ENCODE measurements at regions not wholly inside any gene's neighbourhood (a gene's known extent, or its start where the extent isn't known, plus 50 kb on each side); places are given as distances from the start of the nearest gene placed in this dataset.

DNA sequence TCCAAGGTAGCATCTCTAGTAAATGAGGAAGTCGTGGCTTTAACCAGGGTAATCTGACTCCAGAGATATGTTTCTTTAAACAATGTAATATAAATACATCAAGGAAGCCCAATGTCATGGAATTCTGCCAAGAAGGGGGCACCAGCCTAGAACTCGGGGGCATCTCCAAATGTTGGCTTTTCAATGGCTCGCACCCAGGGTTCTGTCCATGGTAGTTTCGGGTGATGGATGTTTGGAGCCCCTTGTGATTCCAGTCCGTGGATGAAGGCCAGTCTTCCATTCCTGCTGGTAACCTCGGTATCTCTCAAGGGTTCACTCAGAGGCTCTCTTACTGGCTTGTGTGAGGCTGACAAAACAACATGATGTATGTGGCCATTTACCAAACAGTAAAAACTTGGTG lies 91.7 kb upstream of the SPHKAP start:
- H3K9me3 Mint-ChIP-seq: peaks cover 0 to 6% (median 4%) of the 10 kb centered on the region in 7 donors
- Histone ChIP-seq H3K4me3 (replicated peaks in 1 of 3; ENCODE audit: low read depth in 2 of 3, low read length in 3 of 3) (no peak overlapping the region), H3K36me3 (replicated peaks in 1 of 2; ENCODE audit: control insufficient read depth in 1 of 2, insufficient read depth in 2 of 2, low read length in 2 of 2) (no peaks in the 10 kb centered on the region), H4K20me1 (ENCODE audit: insufficient read depth, low read length) (no peaks in the 10 kb centered on the region), H3K9ac (ENCODE audit: insufficient read depth, low read length, poor library complexity, severe bottlenecking) (no peak overlapping the region), H3K4me1 (ENCODE audit: control insufficient read depth in 1 of 2, insufficient read depth in 2 of 2, low read length in 2 of 2) (no peaks in the 10 kb centered on the region), H2AFZ (ENCODE audit: insufficient read depth, low read depth, low read length, poor library complexity, severe bottlenecking) (no peak overlapping the region), H3K9me3 (replicated peaks in 1 of 2; ENCODE audit: control insufficient read depth in 1 of 2, insufficient read depth in 1 of 2, low read length in 2 of 2) (peaks cover 10 to 12% of the 10 kb centered on the region in 2 donors), H3K4me2 (replicated peaks; ENCODE audit: extremely low read depth, low read length, poor library complexity, severe bottlenecking) (no peak overlapping the region), H3K27ac (ENCODE audit: low read depth in 1 of 2, low read length in 2 of 2) (no peak overlapping the region), H3K27me3 (ENCODE audit: control insufficient read depth in 2 of 2, insufficient read depth in 2 of 2, low read length in 2 of 2) (no peaks in the 10 kb centered on the region), H3K79me2 (ENCODE audit: insufficient read depth, low read length) (no peaks in the 10 kb centered on the region)
- no peaks in the 10 kb centered on the region for H3K27me3 Mint-ChIP-seq (ENCODE audit: low read depth in 3 of 3)
- H3K4me3 Mint-ChIP-seq: no peak overlapping the region
- H3K27ac Mint-ChIP-seq: no peak overlapping the region
- intact Hi-C loops (cut with micrococcal nuclease): no loop called here
- no peak for DNase-seq
- 81% methylated on average over 4 of the region's 6 CpGs for WGBS (ENCODE audit: insufficient coverage)
- TF ChIP-seq, protein P1, sequence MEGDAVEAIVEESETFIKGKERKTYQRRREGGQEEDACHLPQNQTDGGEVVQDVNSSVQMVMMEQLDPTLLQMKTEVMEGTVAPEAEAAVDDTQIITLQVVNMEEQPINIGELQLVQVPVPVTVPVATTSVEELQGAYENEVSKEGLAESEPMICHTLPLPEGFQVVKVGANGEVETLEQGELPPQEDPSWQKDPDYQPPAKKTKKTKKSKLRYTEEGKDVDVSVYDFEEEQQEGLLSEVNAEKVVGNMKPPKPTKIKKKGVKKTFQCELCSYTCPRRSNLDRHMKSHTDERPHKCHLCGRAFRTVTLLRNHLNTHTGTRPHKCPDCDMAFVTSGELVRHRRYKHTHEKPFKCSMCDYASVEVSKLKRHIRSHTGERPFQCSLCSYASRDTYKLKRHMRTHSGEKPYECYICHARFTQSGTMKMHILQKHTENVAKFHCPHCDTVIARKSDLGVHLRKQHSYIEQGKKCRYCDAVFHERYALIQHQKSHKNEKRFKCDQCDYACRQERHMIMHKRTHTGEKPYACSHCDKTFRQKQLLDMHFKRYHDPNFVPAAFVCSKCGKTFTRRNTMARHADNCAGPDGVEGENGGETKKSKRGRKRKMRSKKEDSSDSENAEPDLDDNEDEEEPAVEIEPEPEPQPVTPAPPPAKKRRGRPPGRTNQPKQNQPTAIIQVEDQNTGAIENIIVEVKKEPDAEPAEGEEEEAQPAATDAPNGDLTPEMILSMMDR (IDR thresholded peaks at IDR 0.05): no peak
- no peaks in the 10 kb centered on the region for H3K36me3 Mint-ChIP-seq
- H3K4me1 Mint-ChIP-seq: no peaks in the 10 kb centered on the region

DNA sequence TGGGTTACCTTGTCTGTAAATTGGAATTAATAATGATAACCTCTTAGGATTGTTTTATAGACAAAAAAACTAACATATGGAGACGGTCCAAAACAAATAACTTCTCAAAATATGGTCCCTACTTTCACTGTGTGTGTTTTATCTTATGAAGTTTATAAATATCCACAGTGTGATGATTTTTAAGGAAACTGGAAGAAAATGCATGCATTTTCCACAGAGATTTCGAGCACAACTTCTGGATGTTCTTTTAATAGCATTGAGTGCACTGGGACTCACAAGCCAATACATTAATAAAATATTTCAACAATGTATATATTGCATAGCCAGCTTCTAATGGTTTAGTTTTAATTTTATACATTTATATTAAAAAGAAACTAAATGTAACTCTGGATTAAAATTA lies 87.9 kb upstream of the SPHKAP start:
- Histone ChIP-seq H3K27me3 (ENCODE audit: control insufficient read depth in 2 of 2, insufficient read depth in 2 of 2, low read length in 2 of 2) (no peaks in the 10 kb centered on the region), H3K9me3 (replicated peaks in 1 of 2; ENCODE audit: control insufficient read depth in 1 of 2, insufficient read depth in 1 of 2, low read length in 2 of 2) (peaks cover 13 to 20% of the 10 kb centered on the region in 2 donors), H4K20me1 (ENCODE audit: insufficient read depth, low read length) (no peaks in the 10 kb centered on the region), H3K4me1 (ENCODE audit: control insufficient read depth in 1 of 2, insufficient read depth in 2 of 2, low read length in 2 of 2) (no peaks in the 10 kb centered on the region), H3K79me2 (ENCODE audit: insufficient read depth, low read length) (no peaks in the 10 kb centered on the region), H2AFZ (ENCODE audit: insufficient read depth, low read depth, low read length, poor library complexity, severe bottlenecking) (no peak overlapping the region), H3K4me2 (replicated peaks; ENCODE audit: extremely low read depth, low read length, poor library complexity, severe bottlenecking) (no peak overlapping the region), H3K4me3 (replicated peaks in 1 of 3; ENCODE audit: low read depth in 2 of 3, low read length in 3 of 3) (no peak overlapping the region), H3K36me3 (replicated peaks in 1 of 2; ENCODE audit: control insufficient read depth in 1 of 2, insufficient read depth in 2 of 2, low read length in 2 of 2) (no peaks in the 10 kb centered on the region), H3K9ac (ENCODE audit: insufficient read depth, low read length, poor library complexity, severe bottlenecking) (no peak overlapping the region), H3K27ac (ENCODE audit: low read depth in 1 of 2, low read length in 2 of 2) (no peak overlapping the region)
- H3K27ac Mint-ChIP-seq: no peak overlapping the region
- TF ChIP-seq, protein P1 (IDR thresholded peaks at IDR 0.05): no peak
- no peak overlapping the region for H3K4me3 Mint-ChIP-seq
- whole genome bisulfite sequencing (ENCODE audit: insufficient coverage): no CpG with 5 or more reads among the region's 2 CpGs
- H3K27me3 Mint-ChIP-seq (ENCODE audit: low read depth in 3 of 3): no peaks in the 10 kb centered on the region
- intact Hi-C loops (cut with micrococcal nuclease): no loop called here
- H3K4me1 Mint-ChIP-seq: no peaks in the 10 kb centered on the region
- H3K36me3 Mint-ChIP-seq: no peaks in the 10 kb centered on the region
- peaks cover 0 to 8% (median 2%) of the 10 kb centered on the region in 7 donors for H3K9me3 Mint-ChIP-seq
- DNase-seq: no peak

Data from CD14-positive monocyte (primary cell).